Neuron (in vitro differentiated cells): ENCODE measurements at regions not wholly inside any gene's neighbourhood (a gene's known extent, or its start where the extent isn't known, plus 50 kb on each side); places are given as distances from the start of the nearest gene placed in this dataset.
"Not testable (repeated sequence)": the region's sequence is repeated elsewhere in the genome, so short reads cannot be mapped to it uniquely, and the experiment has no call there.

Source experiments
- H2AFZ ChIP-seq: one replicate; pipeline ENCODE4 v1.6.1; 2013; ENCODE audit warnings: low read depth, mild to moderate bottlenecking, inconsistent platforms, low read length, moderate library complexity
- H3K27me3 ChIP-seq: one replicate; pipeline ENCODE4 v1.6.1; 2013; ENCODE audit warnings: low read length; ENCODE audit not compliant: insufficient read depth
- H3K36me3 ChIP-seq: one replicate; pipeline ENCODE4 v1.6.1; 2013; ENCODE audit warnings: low read length; ENCODE audit not compliant: insufficient read depth
- H3K4me1 ChIP-seq: one replicate; pipeline ENCODE4 v1.6.1; 2013; ENCODE audit warnings: low read length; ENCODE audit not compliant: insufficient read depth
- H3K4me3 ChIP-seq: 2 replicates; pipeline ENCODE4 v1.5.1; 2013; ENCODE audit warnings: mild to moderate bottlenecking, low read length, moderate library complexity
- H3K9me3 ChIP-seq: one replicate; pipeline ENCODE4 v1.6.1; 2013; ENCODE audit warnings: low read length

DNA sequence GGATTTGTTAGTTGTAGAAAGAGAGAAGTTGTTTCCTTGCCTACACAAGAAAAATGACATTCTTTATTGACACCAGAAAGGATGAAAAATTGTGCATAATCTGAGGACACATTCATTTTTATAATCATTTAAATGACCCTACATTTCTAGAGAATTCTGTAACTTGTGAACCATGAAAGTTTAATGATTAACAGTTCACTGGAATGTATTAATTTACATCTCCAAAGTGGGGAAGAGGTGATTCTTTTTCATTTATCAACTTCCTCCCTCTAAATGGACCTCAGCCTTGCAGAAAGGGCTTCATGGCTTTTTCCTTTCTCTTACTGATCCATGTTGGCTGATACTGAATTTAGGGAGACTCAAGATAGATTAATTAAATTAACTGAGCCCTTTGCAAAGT lies 565.2 kb upstream of the LINC00305 start:
- Histone ChIP-seq H3K27me3 (no peaks in the 10 kb centered on the region), H3K36me3 (no peaks in the 10 kb centered on the region), H3K9me3 (no peaks in the 10 kb centered on the region), H3K4me1 (no peaks in the 10 kb centered on the region), H2AFZ (no peak overlapping the region), H3K4me3 (no peak overlapping the region)

DNA sequence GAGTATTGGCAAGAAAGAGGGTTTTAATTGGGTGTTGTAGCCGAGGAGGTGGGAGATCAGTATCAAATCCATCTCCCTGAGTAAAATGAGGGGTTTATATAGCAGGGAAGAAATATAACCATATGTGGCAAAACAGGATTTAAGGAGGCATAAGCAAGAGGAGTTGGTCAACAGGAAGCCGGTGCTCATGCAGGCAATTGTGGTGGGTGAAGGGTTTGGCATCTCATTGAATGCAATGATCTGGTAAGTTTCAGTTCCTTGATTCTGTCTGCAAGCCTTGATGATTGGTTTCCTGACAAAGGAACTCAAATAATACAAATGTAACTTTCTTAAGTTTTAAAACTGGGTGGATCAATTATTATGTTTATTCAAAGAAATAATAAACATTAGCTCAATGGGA lies 564.4 kb upstream of the LINC00305 start:
- Histone ChIP-seq H3K4me1 (no peaks in the 10 kb centered on the region), H3K27me3 (no peaks in the 10 kb centered on the region), H2AFZ (no peak overlapping the region), H3K4me3 (no peak overlapping the region), H3K9me3 (no peaks in the 10 kb centered on the region), H3K36me3 (no peaks in the 10 kb centered on the region)

DNA sequence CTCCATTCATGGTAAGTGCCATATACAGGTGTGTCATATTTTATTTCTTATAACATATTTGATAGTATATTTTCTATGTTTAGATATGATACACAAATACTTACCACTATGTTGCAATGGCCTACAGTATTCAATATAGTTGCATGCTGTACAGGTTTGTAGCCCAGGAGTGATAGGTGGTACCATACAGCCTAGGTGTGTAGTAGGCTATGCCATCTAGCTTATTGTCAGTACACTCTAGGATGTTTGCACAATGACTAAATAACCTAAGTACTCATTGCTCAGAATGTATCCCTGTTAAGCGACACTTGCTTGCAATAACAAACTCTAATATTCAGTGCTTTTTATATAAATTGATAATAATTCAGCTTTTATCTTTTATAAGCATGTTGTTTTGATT lies 563.1 kb upstream of the LINC00305 start:
- Histone ChIP-seq H3K27me3 (no peaks in the 10 kb centered on the region), H3K9me3 (no peaks in the 10 kb centered on the region)

DNA sequence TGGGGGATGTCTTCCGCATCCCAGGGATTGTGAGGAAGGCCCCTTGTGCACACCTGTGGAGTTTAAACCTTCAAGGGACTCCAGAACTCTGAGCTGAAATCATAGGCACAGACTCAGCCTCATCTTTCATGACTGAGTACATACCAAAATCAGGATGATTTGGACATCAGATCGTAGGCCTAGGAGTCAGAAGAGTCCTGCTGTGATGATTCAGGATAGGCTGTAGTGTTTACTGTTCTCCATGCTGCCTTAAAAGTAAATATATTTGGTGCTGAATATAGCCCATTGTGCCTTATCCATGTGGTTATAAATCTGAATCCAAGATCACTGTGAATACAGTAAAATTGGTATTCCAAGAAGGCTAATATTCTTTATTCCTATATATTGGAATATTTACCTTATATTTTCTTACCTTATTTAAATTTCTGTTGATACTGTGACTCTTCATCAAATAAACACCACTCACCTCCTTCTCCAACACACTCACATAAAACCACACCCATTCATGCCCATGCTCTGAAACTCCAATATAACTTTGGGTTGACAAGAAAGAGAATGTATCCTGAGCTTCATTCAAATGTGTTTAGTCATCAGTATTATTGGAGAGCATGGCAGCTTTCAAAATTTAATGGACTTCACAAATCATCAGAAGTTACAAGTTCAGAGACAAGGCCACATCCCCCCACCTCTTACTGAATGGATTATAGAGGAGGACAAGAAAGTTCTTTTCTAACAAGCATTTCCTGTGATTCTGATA lies 561.4 kb upstream of the LINC00305 start:
- no peak overlapping the region for H3K4me3 ChIP-seq

More for the DNA sequence above, 563.1 kb upstream of the LINC00305 start:
- Histone ChIP-seq H3K4me1 (no peaks in the 10 kb centered on the region), H2AFZ (no peak overlapping the region), H3K4me3 (no peak overlapping the region), H3K36me3 (no peaks in the 10 kb centered on the region)

DNA sequence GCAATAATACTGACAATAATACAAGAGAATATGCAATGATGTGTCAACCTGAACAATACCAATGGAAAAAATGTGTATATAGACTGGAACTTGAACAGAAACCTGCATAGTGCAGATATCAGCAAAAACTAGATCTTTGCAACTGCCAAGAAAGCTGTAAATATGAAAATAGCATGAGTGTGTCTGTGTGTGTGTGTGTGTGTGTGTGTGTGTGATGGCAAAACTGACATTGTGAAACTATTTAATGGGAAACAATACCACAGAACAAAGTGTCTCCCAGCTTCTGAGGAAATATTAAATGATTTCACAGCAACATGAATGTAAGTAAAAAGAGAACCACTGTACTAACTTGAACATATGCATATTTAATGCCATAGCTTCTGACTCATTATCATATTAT lies 558.2 kb upstream of the LINC00305 start:
- Histone ChIP-seq H3K9me3 (no peaks in the 10 kb centered on the region), H2AFZ (no peak overlapping the region), H3K4me1 (no peaks in the 10 kb centered on the region), H3K27me3 (no peaks in the 10 kb centered on the region), H3K36me3 (no peaks in the 10 kb centered on the region), H3K4me3 (no peak overlapping the region)

More for the DNA sequence above, 561.4 kb upstream of the LINC00305 start:
- no peak overlapping the region for H2AFZ ChIP-seq
- no peaks in the 10 kb centered on the region for H3K4me1 ChIP-seq
- H3K9me3 ChIP-seq, result no peaks in the 10 kb centered on the region
- no peaks in the 10 kb centered on the region for H3K27me3 ChIP-seq
- H3K36me3 ChIP-seq, result no peaks in the 10 kb centered on the region

DNA sequence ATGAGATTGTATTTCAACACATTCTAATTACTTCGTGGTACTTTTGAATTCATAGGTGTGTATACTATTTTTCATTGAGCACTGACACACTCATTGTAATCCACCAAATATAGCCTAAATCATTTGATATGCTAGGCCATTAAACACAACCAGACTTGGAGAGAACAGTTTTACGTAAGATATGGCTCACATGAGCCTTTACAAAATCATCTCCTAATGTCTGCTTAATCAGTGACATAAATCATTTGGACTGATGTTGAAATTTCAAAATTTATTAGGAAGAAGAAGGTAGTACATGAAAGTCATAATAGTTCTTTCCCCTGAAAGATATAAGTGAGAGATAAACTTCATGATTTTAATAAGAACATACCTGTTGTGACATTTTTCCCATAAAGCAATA lies 550.2 kb upstream of the LINC00305 start:
- Histone ChIP-seq H3K9me3 (no peaks in the 10 kb centered on the region), H2AFZ (no peak overlapping the region), H3K36me3 (no peaks in the 10 kb centered on the region), H3K4me1 (no peaks in the 10 kb centered on the region), H3K4me3 (no peak overlapping the region), H3K27me3 (no peaks in the 10 kb centered on the region)

DNA sequence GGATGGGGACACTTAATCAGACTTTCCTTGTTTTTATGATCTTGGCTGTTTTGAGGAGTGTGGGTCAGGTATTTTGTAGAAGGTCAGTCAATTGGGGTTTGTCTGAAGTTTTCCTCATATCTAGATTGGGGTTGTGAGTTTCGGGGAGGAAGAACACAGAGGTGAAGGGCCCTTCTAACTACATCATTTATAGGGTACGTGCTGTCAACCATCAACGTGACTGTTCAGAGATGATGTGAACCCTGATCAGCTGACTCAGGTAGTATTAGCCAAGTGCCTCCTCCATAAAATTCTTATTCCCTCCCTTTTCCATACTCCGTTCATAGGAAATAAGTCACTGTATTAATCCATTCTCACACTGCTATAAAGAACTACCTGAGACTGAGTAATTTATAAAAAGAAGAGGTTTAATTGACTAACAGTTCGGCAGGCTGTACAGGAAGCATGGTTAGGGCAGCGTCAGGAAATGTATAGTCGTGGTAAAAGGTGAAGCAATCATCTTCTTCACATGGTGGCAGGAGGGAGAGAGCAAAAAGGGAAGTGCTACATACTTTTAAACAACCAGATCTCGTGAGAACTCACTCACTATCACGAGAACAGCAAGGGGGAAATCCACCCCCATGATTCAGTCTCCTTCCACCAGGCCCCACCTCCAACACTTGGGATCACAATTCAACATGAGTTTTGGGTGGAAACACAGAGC lies 547.1 kb upstream of the LINC00305 start:
- no peaks in the 10 kb centered on the region for H3K9me3 ChIP-seq
- no peaks in the 10 kb centered on the region for H3K36me3 ChIP-seq
- no peak overlapping the region for H2AFZ ChIP-seq
- H3K4me1 ChIP-seq, result peaks cover 11% of the 10 kb centered on the region
- no peak overlapping the region for H3K4me3 ChIP-seq
- H3K27me3 ChIP-seq, result no peaks in the 10 kb centered on the region

DNA sequence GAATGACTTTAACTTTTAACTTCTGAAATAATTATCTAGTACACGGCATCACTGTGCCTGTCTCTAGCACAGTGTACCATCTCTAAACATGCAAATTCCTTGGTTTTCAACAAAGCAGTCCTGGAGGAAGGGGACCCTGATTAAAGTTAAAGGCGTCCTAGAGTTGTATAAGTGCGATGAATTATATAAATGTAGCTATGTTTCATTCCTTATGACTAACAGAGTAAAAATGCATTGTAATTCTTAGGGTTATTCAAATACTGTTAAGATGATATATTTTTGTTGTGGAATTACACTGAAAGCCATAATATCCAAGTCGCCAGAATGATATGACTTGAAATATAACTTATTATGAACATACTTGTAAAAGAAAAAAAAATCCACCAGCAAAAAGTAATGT lies 544.9 kb upstream of the LINC00305 start:
- H3K4me1 ChIP-seq, result peaks cover 11% of the 10 kb centered on the region
- H3K9me3 ChIP-seq, result no peaks in the 10 kb centered on the region
- no peaks in the 10 kb centered on the region for H3K27me3 ChIP-seq
- H2AFZ ChIP-seq, result no peak overlapping the region
- H3K36me3 ChIP-seq, result no peaks in the 10 kb centered on the region
- no peak overlapping the region for H3K4me3 ChIP-seq

DNA sequence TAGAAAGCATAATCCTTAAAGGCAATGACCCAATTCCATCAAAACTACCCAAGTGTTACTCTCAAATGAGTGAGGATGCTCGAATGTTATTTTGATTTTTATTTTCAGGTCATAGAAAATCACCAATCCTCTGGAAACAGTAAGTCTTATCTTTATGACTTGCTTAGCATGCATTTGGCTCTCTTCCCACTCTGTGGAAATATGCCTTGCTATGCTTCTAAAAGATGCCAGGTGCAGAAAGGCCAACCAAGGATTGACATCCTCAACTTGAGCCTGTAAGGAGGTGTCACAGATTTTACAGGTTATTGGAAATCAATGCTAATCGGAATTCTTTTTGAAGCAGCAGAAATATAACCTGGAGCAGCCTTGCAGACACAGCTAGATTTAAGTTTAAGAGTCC lies 543.9 kb upstream of the LINC00305 start:
- H3K36me3 ChIP-seq, result no peaks in the 10 kb centered on the region
- no peak overlapping the region for H3K4me3 ChIP-seq
- H3K9me3 ChIP-seq, result no peaks in the 10 kb centered on the region
- no peaks in the 10 kb centered on the region for H3K27me3 ChIP-seq
- peaks cover 11% of the 10 kb centered on the region for H3K4me1 ChIP-seq
- H2AFZ ChIP-seq, result no peak overlapping the region

DNA sequence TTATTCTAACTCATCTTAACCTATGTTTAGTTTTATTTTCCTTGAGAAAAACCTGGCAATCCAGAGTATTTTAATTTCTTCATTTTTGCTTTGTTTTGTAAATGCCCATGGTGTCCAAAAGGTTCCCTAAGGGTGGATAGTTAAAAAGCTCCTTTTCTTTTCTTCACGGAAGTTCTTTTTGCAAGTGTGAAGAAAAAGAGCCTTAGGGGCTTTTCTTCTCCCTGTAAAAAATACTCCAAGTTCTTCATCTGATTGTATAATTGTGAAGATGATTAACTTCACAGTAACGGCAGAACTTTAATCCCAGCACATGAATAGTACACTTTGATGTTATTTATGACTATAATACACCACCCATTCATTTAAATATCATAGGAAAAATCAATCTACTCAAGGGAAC lies 530.2 kb upstream of the LINC00305 start:
- H3K36me3 ChIP-seq, result no peaks in the 10 kb centered on the region
- no peak overlapping the region for H2AFZ ChIP-seq
- H3K4me3 ChIP-seq, result no peak overlapping the region
- H3K27me3 ChIP-seq, result no peaks in the 10 kb centered on the region
- H3K4me1 ChIP-seq, result no peaks in the 10 kb centered on the region
- H3K9me3 ChIP-seq, result no peaks in the 10 kb centered on the region

DNA sequence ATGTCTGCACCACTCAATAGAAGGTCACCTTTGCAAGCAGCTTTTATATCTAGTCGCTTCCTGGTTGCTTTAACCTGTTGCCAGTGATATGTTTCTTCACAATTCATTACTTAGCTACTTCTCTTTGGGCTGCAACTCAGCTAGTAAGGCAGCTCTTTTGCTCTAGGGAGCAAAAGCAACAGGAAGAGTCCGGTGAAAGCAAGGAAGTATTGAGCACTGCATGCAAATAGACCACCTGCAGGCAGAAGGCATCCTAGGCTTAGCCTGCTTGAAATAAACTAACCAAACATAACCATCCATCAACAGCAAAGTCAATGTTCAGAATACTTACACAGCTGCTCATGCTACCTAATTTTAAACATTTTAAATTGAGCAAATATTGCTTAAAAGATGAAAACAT lies 529.2 kb upstream of the LINC00305 start:
- H3K36me3 ChIP-seq, result no peaks in the 10 kb centered on the region
- no peaks in the 10 kb centered on the region for H3K9me3 ChIP-seq

DNA sequence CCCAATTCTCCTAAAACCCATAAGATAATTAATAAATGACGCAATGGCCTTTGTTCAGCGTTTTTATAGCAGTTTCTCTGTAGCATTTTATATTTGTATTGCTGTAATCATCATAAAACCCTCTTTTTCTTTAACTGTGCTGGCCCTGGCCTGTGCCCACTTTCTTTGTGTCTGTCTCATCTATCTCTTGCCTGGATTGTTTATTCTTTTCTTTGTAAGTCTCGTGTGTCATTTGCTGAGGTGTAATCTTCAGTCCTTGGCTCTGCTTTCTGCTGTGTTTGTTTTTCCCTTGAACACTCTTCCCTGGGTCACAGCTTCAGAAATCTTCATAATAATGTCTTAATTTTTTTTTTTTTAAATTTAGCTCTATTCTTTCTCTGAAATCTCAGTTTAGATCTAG lies 525.8 kb upstream of the LINC00305 start:
- H3K4me1 ChIP-seq, result no peaks in the 10 kb centered on the region
- no peak overlapping the region for H3K4me3 ChIP-seq
- H3K36me3 ChIP-seq, result no peaks in the 10 kb centered on the region
- no peak overlapping the region for H2AFZ ChIP-seq
- H3K27me3 ChIP-seq, result no peaks in the 10 kb centered on the region
- H3K9me3 ChIP-seq, result no peaks in the 10 kb centered on the region

More for the DNA sequence above, 529.2 kb upstream of the LINC00305 start:
- Histone ChIP-seq H3K4me1 (no peaks in the 10 kb centered on the region), H3K4me3 (no peak overlapping the region), H2AFZ (no peak overlapping the region), H3K27me3 (no peaks in the 10 kb centered on the region)

DNA sequence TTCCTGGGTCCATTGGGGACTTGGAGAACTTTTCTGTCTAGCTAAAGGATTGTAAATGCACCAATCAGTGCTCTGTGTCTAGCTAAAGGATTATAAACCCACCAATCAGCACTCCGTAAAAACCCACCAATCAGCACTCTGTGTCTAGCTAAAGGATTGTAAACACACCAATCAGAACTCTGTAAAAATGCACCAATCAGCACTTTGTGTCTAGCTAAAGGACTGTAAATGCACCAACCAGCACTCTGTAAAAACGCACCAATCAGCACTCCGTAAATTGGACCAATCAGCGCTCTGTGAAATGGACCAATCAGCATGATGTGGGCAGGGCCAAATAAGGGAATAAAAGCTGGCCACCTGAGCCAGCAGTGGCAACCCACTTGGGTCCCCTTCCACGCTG lies 522.4 kb upstream of the LINC00305 start:
- not testable (repeated sequence) for H3K9me3 ChIP-seq, H3K4me3 ChIP-seq, H3K36me3 ChIP-seq, H3K4me1 ChIP-seq, H3K27me3 ChIP-seq, H2AFZ ChIP-seq
